PC-9 (cell line): ENCODE measurements at regions not wholly inside any gene's neighbourhood (a gene's known extent, or its start where the extent isn't known, plus 50 kb on each side); places are given as distances from the start of the nearest gene placed in this dataset.

Experiments
- BruUV-seq: library from RNA; stranded (reverse); fragments of 400-500 nt; replicated peaks from 2 replicates; lab custom pipeline; 2021; lab: Mats Ljungman, UMichigan
- CTCF ChIA-PET: fragments of 300-600 bp; sonication (Branson Sonifier 250); formaldehyde crosslinking; loops from one replicate; lab custom pipeline; 2022; ENCODE audit warnings: antibody characterized with exemption; lab: Charles Lee
- POLR2A ChIA-PET: fragments of 300-600 bp; sonication (Branson Sonifier 250); formaldehyde crosslinking; loops from one replicate; lab custom pipeline; 2022; ENCODE audit warnings: antibody characterized with exemption; ENCODE audit not compliant: unreplicated experiment; lab: Charles Lee
- DNase-seq, 2 experiments: peaks; one replicate each; pipeline versions ENCODE4 v3.0.0 to v3.0.0-alpha.2; 2015 to 2022; ENCODE audit warnings: mixed read lengths in 1 of 2
- H2AFZ ChIP-seq: fragments of 200-600 bp; sonication (generic); 2 replicates; pipeline ENCODE4 v1.8.1; 2017; ENCODE audit warnings: antibody characterized with exemption
- H3F3A ChIP-seq: fragments of 200-600 bp; sonication (generic); 2 replicates; pipeline ENCODE4 v1.8.1; 2017; ENCODE audit warnings: antibody characterized with exemption, mild to moderate bottlenecking, low read depth; ENCODE audit not compliant: insufficient read depth
- H3K27ac ChIP-seq: fragments of 200-600 bp; sonication (generic); 2 replicates; pipeline ENCODE4 v1.6.1; 2016; ENCODE audit warnings: mixed run types
- H3K27me3 ChIP-seq: fragments of 200-600 bp; sonication (generic); 2 replicates; pipeline ENCODE4 v1.6.1; 2016; ENCODE audit warnings: low read depth, mixed run types; ENCODE audit not compliant: insufficient read depth
- H3K36me3 ChIP-seq: fragments of 200-600 bp; sonication (generic); 2 replicates; pipeline ENCODE4 v1.6.1; 2016; ENCODE audit warnings: low read depth, mixed run types
- H3K4me1 ChIP-seq: fragments of 200-600 bp; sonication (generic); replicated peaks from 2 replicates; pipeline ENCODE4 v1.6.1; 2016; ENCODE audit warnings: mixed run types; ENCODE audit not compliant: insufficient read depth
- H3K4me2 ChIP-seq: fragments of 200-600 bp; sonication (generic); 2 replicates; pipeline ENCODE4 v1.6.1; 2017; ENCODE audit warnings: mixed run types
- H3K4me3 ChIP-seq: fragments of 200-600 bp; sonication (generic); 2 replicates; pipeline ENCODE4 v1.6.1; 2016; ENCODE audit warnings: mixed run types
- H3K79me2 ChIP-seq: fragments of 200-600 bp; sonication (generic); 2 replicates; pipeline ENCODE4 v1.6.1; 2017; ENCODE audit warnings: low read depth, mixed run types
- H3K9me2 ChIP-seq: fragments of 200-600 bp; sonication (generic); 2 replicates; pipeline ENCODE4 v1.8.1; 2017; ENCODE audit warnings: mild to moderate bottlenecking; ENCODE audit not compliant: insufficient read depth
- H3K9me3 ChIP-seq: fragments of 200-600 bp; sonication (generic); 2 replicates; pipeline ENCODE4 v1.8.1; 2016; ENCODE audit warnings: low read depth; ENCODE audit not compliant: insufficient read depth
- H4K20me1 ChIP-seq: fragments of 200-600 bp; sonication (generic); 2 replicates; pipeline ENCODE4 v1.8.1; 2017; ENCODE audit not compliant: insufficient read depth
- EZH2 ChIP-seq: fragments of 200-600 bp; sonication (generic); IDR thresholded peaks from 2 replicates; pipeline ENCODE4 v1.8.0; 2017; ENCODE audit warnings: antibody characterized with exemption, low read depth
- intact Hi-C: fragments of 100-400 bp; cut with micrococcal nuclease; formaldehyde crosslinking; loops from one replicate; pipeline ENCODE4 v1.10.0; 2022; ENCODE audit not compliant: unreplicated experiment
- TF ChIP-seq, protein P1 (sequence below): fragments of 200-600 bp; sonication (generic); conservative IDR thresholded peaks from 2 replicates; pipeline ENCODE4 v1.6.1; 2017; ENCODE audit warnings: mixed run types, antibody characterized with exemption, mild to moderate bottlenecking, moderate library complexity

DNA sequence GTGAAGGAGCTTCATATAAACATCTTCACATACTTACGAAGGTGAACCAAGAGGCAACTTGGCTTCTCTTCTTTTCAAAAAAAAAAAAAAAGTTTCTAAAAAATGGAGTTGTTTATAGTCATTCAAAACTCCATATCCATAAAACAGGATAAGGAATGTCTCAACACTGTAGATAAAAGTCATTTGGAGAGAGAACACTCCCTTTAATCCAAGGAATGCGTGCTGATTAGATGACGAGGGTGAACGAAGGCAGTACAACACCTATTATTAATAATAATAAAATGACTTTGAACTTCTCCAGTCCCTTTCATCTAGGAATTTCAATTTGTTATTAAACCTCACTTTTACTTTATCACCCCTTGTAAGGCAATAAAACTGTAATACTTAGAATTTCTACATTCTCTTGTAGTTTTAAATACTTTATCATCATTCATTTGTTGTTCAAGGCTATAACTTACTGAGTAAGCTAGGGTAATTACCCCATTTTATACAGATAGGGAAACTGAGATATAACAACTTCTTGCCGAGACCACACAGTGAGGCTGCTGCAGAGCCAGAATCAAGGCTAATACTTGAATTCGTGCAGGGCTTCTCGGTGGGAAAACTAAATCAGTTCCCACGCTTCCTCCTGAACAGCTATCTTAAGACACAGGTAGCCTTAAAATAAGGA, 377.1 kb downstream of the EFNA5 start:
- Histone ChIP-seq H3K36me3 (no peaks in the 10 kb centered on the region), H3K9me3 (no peaks in the 10 kb centered on the region), H3K27ac (no peak overlapping the region), H3K4me3 (no peak overlapping the region), H3K27me3 (no peaks in the 10 kb centered on the region), H4K20me1 (no peaks in the 10 kb centered on the region), H3K4me1 (peaks cover 4% of the 10 kb centered on the region; the same call in 1 of the 2 replicates), H3K79me2 (no peaks in the 10 kb centered on the region), H3K9me2 (no peaks in the 10 kb centered on the region), H2AFZ (no peak overlapping the region), H3K4me2 (no peak overlapping the region), H3F3A (no peaks in the 10 kb centered on the region)
- no peak for TF ChIP-seq EZH2
- CTCF ChIA-PET, result no interaction called here
- POLR2A ChIA-PET, result no interaction called here
- intact Hi-C loops, result no loop called here
- DNase-seq, result no peak
- BruUV-seq, result no TSS peak

DNA sequence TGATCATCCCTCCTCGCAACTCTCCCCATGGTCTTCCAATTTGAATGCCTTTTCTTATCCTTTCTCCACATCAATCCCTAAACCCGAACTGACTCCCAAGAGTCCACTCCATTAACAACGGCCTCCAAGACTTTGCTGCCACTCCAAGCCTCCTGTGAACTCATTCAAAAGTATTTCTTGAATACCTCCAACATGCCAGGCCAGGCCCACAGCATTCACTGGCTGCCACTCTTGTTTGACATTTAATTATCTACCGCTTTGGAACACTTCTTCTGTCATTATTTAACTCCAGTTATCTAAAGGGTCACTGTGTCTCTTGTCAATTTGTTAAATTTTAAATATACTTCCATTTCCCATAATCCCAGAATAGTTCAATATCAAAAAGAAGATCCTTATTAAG, 378.9 kb downstream of the EFNA5 start:
- Histone ChIP-seq H3K36me3 (no peaks in the 10 kb centered on the region), H3K4me2 (no peak overlapping the region), H3K27ac (no peak overlapping the region), H3F3A (no peaks in the 10 kb centered on the region), H3K9me2 (no peaks in the 10 kb centered on the region), H3K9me3 (no peaks in the 10 kb centered on the region), H3K27me3 (no peaks in the 10 kb centered on the region), H4K20me1 (no peaks in the 10 kb centered on the region), H3K79me2 (no peaks in the 10 kb centered on the region), H2AFZ (no peak overlapping the region), H3K4me1 (peaks cover 4% of the 10 kb centered on the region; the same call in 1 of the 2 replicates), H3K4me3 (no peak overlapping the region)
- no peak for DNase-seq
- no TSS peak for BruUV-seq
- TF ChIP-seq, protein P1, sequence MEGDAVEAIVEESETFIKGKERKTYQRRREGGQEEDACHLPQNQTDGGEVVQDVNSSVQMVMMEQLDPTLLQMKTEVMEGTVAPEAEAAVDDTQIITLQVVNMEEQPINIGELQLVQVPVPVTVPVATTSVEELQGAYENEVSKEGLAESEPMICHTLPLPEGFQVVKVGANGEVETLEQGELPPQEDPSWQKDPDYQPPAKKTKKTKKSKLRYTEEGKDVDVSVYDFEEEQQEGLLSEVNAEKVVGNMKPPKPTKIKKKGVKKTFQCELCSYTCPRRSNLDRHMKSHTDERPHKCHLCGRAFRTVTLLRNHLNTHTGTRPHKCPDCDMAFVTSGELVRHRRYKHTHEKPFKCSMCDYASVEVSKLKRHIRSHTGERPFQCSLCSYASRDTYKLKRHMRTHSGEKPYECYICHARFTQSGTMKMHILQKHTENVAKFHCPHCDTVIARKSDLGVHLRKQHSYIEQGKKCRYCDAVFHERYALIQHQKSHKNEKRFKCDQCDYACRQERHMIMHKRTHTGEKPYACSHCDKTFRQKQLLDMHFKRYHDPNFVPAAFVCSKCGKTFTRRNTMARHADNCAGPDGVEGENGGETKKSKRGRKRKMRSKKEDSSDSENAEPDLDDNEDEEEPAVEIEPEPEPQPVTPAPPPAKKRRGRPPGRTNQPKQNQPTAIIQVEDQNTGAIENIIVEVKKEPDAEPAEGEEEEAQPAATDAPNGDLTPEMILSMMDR, result no peak
- no peak for TF ChIP-seq EZH2
- POLR2A ChIA-PET, result no interaction called here
- intact Hi-C loops, result no loop called here
- CTCF ChIA-PET, result no interaction called here

DNA sequence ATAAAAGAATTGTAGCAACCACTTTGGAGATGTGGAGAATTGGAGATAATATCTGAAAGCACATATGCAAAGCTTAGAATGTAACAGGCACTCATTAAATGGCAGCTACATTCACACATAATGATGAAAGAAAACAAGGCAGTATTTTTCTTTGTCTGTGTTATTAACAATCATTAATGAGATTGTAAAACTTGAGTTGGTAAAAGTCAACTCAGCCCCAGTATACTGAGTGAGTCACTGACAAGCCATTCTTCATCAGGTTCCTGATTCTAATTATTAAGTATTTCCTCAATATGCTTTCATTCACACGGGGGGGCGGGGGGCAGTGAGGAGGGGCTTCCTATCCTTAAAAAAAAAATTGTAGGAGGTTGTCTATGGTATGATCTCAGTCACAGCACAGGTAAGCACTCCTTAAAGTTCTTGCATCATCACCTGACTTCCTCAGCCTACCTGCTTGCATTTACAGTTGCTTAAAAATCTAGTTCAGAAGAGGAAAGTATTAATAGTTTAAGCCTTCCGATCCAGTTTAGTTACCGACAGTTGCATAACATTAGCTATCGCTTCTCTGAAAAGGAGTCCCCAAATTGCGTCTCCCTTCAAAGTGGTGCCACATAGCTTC, 379.8 kb downstream of the EFNA5 start:
- Histone ChIP-seq H3K4me1 (peaks cover 4% of the 10 kb centered on the region; the same call in 1 of the 2 replicates), H3K4me2 (no peak overlapping the region), H3F3A (no peaks in the 10 kb centered on the region), H3K27me3 (no peaks in the 10 kb centered on the region), H3K36me3 (no peaks in the 10 kb centered on the region), H3K9me3 (no peaks in the 10 kb centered on the region), H3K27ac (no peak overlapping the region), H3K79me2 (no peaks in the 10 kb centered on the region), H3K9me2 (no peaks in the 10 kb centered on the region), H2AFZ (no peak overlapping the region), H3K4me3 (no peak overlapping the region), H4K20me1 (no peaks in the 10 kb centered on the region)
- CTCF ChIA-PET, result no interaction called here
- no TSS peak for BruUV-seq
- intact Hi-C loops, result no loop called here
- no peak for DNase-seq
- POLR2A ChIA-PET, result no interaction called here
- no peak for TF ChIP-seq EZH2
- TF ChIP-seq, protein P1, result no peak
